HG03575 (cell line): ENCODE measurements at regions not wholly inside any gene's neighbourhood (a gene's known extent, or its start where the extent isn't known, plus 50 kb on each side); places are given as distances from the start of the nearest gene placed in this dataset.

Experiments used
- ATAC-seq: cut with Tn5 transposase; IDR thresholded peaks from one replicate; pipeline ENCODE4 v1.9.1; 2021; ENCODE audit not compliant: unreplicated experiment, insufficient number of reproducible peaks, low FRiP score; ENCODE audit errors: extremely low read depth

GRCh38 chr10:58885146-58885545 lies 291.3 kb upstream of the PHYHIPL start:
- ATAC-seq = no peak

GRCh38 chr10:58885686-58886345 lies 290.6 kb upstream of the PHYHIPL start:
- ATAC-seq = no peak

DNA sequence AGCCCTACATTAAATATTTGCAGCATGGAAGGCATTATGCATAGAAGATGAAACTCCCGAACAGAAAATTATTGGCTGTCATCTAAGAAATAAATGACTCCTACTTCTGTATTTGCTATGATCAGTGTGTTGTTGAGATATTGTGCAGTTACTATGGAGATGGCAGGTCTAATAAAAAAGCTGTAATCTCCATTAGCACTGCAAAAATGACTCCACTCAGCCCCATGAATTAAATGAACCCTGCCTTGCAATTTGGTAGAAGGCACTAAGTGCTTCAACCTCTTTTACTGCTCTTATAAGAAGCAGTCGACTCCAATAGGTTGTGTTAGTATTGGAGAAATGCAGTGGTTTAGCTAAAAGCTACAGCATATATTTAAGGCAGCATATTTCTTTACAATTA lies 290.0 kb upstream of the PHYHIPL start:
- no peak for ATAC-seq

- no peak for ATAC-seq
Observed at GRCh38 chr10:58887474-58887873, 289.0 kb upstream of the PHYHIPL start.

GRCh38 chr10:58888957-58889356 lies 287.5 kb upstream of the PHYHIPL start:
- no peak for ATAC-seq

DNA sequence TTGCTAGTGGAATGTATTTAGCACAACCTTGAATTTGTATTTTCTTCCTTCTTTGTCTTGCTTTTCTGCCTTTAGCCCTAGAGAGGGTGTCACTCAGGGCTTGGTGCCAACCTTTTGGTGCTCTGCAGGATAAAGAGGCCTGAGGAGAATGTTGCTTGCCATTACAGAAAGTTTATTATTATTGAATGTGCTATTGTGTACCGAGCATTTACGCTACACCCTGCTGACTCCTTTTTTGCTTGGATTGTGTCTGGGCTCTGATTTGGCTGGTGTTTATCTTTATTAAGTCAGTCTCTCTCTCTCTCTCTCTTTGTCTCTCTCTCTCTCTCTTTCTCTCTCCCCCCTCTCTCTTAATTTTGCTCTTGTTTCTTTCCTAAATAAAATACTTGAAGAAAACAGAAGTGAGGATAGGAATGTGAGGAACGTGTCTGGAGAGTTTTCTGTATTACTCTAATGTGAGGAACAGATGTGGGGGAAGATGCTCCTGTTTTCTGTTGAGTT lies 284.4 kb upstream of the PHYHIPL start:
- no peak for ATAC-seq

DNA sequence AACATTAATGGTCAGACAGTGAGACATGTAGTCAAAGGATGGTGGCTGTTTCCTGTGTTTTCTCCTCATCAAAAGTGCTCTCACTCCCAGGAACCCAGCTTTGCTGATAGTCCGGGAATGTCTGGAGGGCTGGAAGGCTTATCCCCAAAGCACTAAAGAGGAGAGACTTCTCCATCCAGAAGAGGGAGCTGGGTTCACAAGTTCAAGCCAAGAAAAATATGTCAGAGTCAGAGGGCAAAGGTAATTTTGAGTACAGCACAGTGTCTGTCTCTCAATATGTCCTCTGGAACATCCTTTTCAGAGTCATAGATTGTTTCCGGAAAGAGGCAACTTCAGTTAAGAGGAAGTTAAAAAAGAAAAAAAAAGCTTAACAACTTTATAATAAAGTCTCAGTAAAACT lies 281.5 kb upstream of the PHYHIPL start:
- no peak for ATAC-seq

DNA sequence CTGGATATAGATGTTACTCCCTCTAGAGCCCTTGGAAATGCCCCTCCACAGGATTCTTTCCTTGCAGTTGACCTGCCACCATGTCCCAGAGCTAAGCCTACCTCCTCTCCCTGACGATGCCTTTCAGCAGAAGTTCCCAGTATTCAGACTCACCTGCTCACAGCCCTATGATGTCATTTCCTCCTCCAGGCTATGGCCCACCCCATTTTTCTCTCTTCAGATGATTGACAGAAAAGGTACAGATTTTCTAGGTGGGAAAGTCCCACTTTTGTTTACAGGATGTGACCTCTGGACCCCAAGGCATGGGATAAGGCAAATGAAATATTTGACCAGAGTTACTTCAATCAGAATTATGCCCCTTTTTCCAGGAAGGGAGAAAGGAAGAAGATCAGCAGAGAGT lies 280.2 kb upstream of the PHYHIPL start:
- no peak for ATAC-seq

DNA sequence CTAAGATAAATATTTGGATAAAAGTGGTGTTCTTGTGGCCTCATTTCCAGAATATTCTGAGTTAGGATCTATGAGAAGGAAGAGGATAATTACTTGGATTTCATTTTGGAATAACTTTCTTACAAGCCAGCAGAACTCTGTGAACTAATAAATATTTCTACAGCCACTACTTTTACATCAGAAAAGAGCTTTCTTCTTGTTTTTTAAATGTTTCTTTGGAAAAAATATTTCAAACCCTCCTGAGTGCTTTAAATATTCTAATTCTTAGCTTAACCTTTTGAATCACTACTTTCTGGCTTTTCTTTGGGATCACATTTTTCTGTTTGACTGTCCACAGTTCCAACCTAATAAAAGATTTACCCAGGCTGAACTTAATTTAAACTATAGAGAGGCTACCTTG lies 279.2 kb upstream of the PHYHIPL start:
- no peak for ATAC-seq

- no peak for ATAC-seq
Observed at GRCh38 chr10:58897708-58898107, 278.7 kb upstream of the PHYHIPL start.

- no peak for ATAC-seq
Observed at GRCh38 chr10:58898854-58899573, 277.4 kb upstream of the PHYHIPL start.

- ATAC-seq = no peak
Observed at GRCh38 chr10:58901092-58901646, 275.3 kb upstream of the PHYHIPL start.

- no peak for ATAC-seq
Observed at GRCh38 chr10:58903071-58903470, 273.4 kb upstream of the PHYHIPL start.

- ATAC-seq = no peak
Observed at GRCh38 chr10:58909881-58910280, 266.6 kb upstream of the PHYHIPL start.

- ATAC-seq = no peak
Observed at GRCh38 chr10:58913717-58914116, 262.7 kb upstream of the PHYHIPL start.

- ATAC-seq = no peak
Observed at GRCh38 chr10:58918887-58919286, 257.6 kb upstream of the PHYHIPL start.

GRCh38 chr10:58919927-58920654 lies 256.4 kb upstream of the PHYHIPL start:
- no peak for ATAC-seq

- ATAC-seq = no peak
Observed at GRCh38 chr10:58920655-58921003, 255.8 kb upstream of the PHYHIPL start.

- ATAC-seq = no peak
Observed at GRCh38 chr10:58921421-58921855, 255.0 kb upstream of the PHYHIPL start.

DNA sequence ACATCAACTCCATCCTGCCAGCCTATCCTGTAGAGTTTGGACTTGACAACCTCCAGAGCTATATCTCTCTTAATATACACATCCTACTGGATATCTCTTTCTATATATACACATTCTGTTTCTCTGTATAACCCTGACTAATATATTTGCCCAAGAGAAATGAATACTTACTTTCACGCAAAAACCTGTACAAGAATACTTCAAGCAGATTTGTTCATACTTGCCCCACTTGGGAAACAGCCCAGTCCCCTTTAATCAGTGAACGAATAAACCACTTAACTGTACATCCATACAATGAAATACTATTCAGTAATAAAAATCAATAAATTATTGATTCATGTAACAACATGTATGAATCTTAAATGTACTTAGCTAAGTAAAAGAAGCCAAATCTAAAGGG lies 251.1 kb upstream of the PHYHIPL start:
- no peak for ATAC-seq
